Neutrophil (primary cell): ENCODE measurements at regions not wholly inside any gene's neighbourhood (a gene's known extent, or its start where the extent isn't known, plus 50 kb on each side); places are given as distances from the start of the nearest gene placed in this dataset.

ENCODE experiments used
- H3K27ac ChIP-seq: fragments of 200-600 bp; sonication (generic); 2 replicates; pipeline ENCODE4 v1.5.1; 2016; ENCODE audit warnings: mild to moderate bottlenecking, moderate library complexity
- H3K27me3 ChIP-seq: fragments of 200-600 bp; sonication (generic); 2 replicates; pipeline ENCODE4 v1.6.0; 2016; ENCODE audit warnings: mild to moderate bottlenecking
- H3K36me3 ChIP-seq: fragments of 200-600 bp; sonication (generic); 2 replicates; pipeline ENCODE4 v1.5.1; 2017
- H3K4me1 ChIP-seq, 2 experiments: fragments of 200-600 bp in 1 of 2; sonication (generic) in 1 of 2; 1 replicate in 1 of 2; 2 replicates in 1 of 2; pipeline versions ENCODE4 v1.5.1 to v1.6.1; 2013 to 2016; ENCODE audit warnings: low read depth in 1 of 2, low read length in 1 of 2, mild to moderate bottlenecking in 1 of 2, moderate library complexity in 1 of 2; ENCODE audit not compliant: control insufficient read depth in 1 of 2, insufficient read depth in 1 of 2
- H3K4me3 ChIP-seq, 2 experiments: fragments of 200-600 bp in 1 of 2; sonication (generic) in 1 of 2; 1 replicate in 1 of 2; 2 replicates in 1 of 2; pipeline ENCODE4 v1.5.1; 2013 to 2016; ENCODE audit warnings: low read depth in 1 of 2, low read length in 1 of 2, mild to moderate bottlenecking in 1 of 2, moderate library complexity in 1 of 2
- H3K9me3 ChIP-seq: fragments of 200-600 bp; sonication (generic); 2 replicates; pipeline ENCODE4 v1.5.1; 2016
- CTCF ChIP-seq: fragments of 200-600 bp; sonication (generic); IDR thresholded peaks from 2 replicates; pipeline ENCODE4 v1.5.1; 2016; ENCODE audit warnings: antibody characterized with exemption

GRCh38 chr5:155068616-155069100 lies 55.1 kb downstream of the KIF4B start:
- H3K4me3 ChIP-seq = no peak overlapping the region
- H3K9me3 ChIP-seq = no peaks in the 10 kb centered on the region
- no peaks in the 10 kb centered on the region for H3K4me1 ChIP-seq
- H3K36me3 ChIP-seq = no peaks in the 10 kb centered on the region
- no peak for TF ChIP-seq CTCF
- H3K27ac ChIP-seq = no peak overlapping the region
- H3K27me3 ChIP-seq = no peaks in the 10 kb centered on the region

DNA sequence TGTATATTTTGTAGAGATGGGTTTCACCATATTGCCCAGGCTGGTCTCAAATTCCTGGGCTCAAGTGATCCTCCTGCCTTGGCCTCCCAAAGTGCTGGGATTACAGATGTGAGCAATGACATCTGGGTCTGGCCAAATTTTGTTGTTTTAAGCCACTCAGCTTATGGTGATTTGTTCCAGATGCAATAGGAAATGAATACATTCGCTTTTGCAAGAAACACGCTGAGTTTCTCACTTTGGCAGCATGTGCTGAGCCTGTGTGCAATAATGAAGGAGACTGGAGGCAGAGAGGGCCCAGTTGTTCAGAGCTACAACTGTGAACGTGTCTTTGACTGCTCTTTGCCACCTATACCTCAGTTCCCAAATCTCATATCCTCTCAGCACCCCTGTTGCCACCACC lies 56.4 kb downstream of the KIF4B start:
- Histone ChIP-seq H3K27me3 (no peaks in the 10 kb centered on the region), H3K4me3 (no peak overlapping the region), H3K4me1 (no peaks in the 10 kb centered on the region), H3K36me3 (no peaks in the 10 kb centered on the region), H3K27ac (no peak overlapping the region), H3K9me3 (no peaks in the 10 kb centered on the region)
- no peak for TF ChIP-seq CTCF

- H3K9me3 ChIP-seq = no peaks in the 10 kb centered on the region
- no peak overlapping the region for H3K4me3 ChIP-seq
- no peak for TF ChIP-seq CTCF
- H3K4me1 ChIP-seq = no peaks in the 10 kb centered on the region
- no peaks in the 10 kb centered on the region for H3K27me3 ChIP-seq
- H3K36me3 ChIP-seq = no peaks in the 10 kb centered on the region
- no peak overlapping the region for H3K27ac ChIP-seq
These were observed 57.2 kb downstream of the KIF4B start for GRCh38 chr5:155070781-155071180.

- Histone ChIP-seq H3K27me3 (no peaks in the 10 kb centered on the region), H3K4me1 (no peaks in the 10 kb centered on the region), H3K9me3 (no peaks in the 10 kb centered on the region), H3K4me3 (no peak overlapping the region), H3K36me3 (no peaks in the 10 kb centered on the region), H3K27ac (no peak overlapping the region)
- TF ChIP-seq CTCF = no peak
These were observed 62.8 kb downstream of the KIF4B start for GRCh38 chr5:155076379-155076778.

GRCh38 chr5:155079698-155080097 lies 66.1 kb downstream of the KIF4B start:
- H3K4me1 ChIP-seq = no peaks in the 10 kb centered on the region
- H3K4me3 ChIP-seq = no peak overlapping the region
- H3K27me3 ChIP-seq = no peaks in the 10 kb centered on the region

More at GRCh38 chr5:155079698-155080097, 66.1 kb downstream of the KIF4B start:
- H3K36me3 ChIP-seq = no peaks in the 10 kb centered on the region
- no peak overlapping the region for H3K27ac ChIP-seq
- no peak for TF ChIP-seq CTCF
- H3K9me3 ChIP-seq = no peaks in the 10 kb centered on the region
